ENCODE measurements at regions not wholly inside any gene's neighbourhood (a gene's known extent, or its start where the extent isn't known, plus 50 kb on each side); places are given as distances from the start of the nearest gene placed in this dataset.

DNA sequence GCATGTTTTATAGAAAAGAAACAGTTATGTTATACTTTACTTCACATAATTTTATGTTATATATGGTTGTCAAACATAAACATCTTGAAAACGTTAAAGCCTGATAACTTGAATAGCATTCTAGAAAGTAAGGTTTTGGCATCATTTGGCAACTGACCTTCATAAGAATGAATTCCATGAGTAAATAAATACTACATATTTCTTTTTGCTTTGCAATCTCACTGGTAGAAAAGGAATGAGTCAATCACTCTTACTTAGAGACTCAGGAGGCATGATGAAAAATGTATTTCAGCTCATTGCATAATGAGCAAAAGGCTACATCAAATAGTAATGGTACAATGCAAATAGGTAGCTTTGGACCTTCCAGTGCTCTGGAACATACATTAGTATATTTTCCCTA lies 1381.9 kb downstream of the EFNB2 start:
- no peak for DNase-seq

DNA sequence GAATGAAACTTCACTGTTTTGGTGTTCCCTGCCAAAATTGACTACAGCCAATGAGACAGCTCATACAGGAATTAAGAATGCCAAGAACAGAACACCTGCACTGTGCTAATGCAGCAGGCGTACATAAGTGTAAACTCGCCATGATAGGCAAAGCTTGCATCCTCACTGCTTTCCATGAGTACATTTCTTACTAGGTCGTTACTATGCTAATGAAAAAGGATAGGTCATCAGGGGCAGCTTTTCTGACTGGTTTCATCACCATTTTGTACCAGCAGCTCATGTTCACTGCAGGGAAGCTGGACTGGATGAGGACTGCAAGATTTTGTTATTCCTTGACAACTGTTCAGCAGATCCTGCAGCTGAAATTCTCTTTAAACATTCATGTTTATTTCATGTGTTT lies 1383.8 kb downstream of the EFNB2 start:
- no peak for DNase-seq

DNA sequence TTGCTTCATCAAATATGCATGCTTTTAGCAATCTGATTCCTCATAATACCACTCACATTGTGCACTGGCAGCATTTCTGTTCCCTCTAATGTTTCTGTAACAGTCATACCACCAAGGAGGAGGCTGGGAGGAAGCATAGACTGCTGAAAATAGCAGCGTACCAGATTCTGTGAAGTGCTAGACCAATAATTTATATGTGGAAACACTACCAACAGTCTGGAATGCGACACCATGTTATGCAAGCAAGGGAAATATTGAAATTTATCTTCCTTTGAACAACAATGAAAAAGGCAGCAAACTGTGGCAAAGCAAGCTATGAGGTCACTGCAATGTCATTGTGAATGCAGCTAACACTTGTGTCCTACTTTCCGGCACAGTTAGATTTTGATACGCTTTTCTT lies 1388.0 kb downstream of the EFNB2 start:
- peak; percentile 52 for DNase-seq

DNA sequence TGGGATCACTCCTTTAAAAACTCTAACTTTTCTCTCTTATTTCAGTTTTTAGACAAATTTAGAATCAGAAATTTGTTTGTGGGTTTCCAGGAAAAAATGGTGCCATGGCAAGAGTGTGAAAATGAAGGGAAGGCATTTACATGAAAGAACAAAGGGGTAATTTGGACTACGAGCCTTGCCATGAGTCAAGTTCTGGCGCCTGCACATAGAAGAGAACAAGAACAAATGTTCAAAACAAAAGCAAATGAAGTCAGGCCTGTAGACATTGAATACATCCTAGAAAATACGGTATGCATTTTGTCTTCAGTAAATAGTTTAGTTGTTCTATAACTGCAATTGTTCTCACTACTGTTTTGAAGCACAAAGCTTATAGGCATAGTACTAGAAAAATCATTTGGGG lies 1390.5 kb downstream of the EFNB2 start:
- no peak for DNase-seq

GRCh38 chr13:105144020-105144419 lies 1391.4 kb downstream of the EFNB2 start:
- no peak for DNase-seq

GRCh38 chr13:105142556-105142955 lies 1392.9 kb downstream of the EFNB2 start:
- DNase-seq = no peak

GRCh38 chr13:105139380-105140285 lies 1395.8 kb downstream of the EFNB2 start:
- DNase-seq = peak; percentile 96

- peak; percentile 57 for DNase-seq
Measured at GRCh38 chr13:105139048-105139379, 1396.4 kb downstream of the EFNB2 start.

GRCh38 chr13:105135852-105136615 lies 1399.4 kb downstream of the EFNB2 start:
- no peak for DNase-seq

DNA sequence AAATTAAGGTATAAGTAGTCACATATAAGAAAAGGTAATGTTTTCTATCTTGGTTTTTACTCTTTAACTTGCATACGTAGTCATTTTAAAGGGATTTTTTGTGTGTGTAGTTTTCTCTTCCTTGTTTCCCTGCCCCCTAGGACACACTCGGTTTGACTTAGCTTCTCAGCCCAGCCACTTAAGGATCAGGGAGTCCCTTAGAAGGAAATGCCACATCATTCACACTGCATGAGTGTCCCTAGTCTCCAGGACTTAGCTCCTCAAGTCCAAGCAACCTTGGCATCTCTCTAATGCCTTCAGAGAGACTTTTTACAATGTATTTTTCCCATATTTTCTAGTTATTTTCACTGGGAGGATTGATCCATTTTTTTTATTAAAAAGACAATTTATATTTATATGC lies 1407.7 kb downstream of the EFNB2 start:
- DNase-seq = no peak

DNA sequence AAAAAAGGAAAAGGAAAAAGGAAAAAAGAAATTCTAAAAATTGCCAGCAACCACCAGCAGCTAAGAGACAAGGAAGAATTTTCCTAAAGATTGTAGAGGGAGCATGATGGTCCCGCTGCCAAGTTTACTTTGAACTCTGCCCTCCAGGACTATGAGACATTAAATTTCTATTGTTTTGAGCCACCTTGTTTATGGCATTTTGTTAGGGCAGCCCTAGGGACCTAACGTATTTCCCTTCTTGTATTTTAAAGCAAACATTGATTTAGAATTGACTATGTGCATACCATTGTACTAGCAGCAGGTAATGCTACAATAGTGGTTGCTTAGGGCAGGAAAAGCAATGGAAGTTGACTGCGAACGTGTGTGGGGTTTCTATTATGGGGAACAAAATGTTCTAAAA lies 1414.2 kb downstream of the EFNB2 start:
- no peak for DNase-seq

DNA sequence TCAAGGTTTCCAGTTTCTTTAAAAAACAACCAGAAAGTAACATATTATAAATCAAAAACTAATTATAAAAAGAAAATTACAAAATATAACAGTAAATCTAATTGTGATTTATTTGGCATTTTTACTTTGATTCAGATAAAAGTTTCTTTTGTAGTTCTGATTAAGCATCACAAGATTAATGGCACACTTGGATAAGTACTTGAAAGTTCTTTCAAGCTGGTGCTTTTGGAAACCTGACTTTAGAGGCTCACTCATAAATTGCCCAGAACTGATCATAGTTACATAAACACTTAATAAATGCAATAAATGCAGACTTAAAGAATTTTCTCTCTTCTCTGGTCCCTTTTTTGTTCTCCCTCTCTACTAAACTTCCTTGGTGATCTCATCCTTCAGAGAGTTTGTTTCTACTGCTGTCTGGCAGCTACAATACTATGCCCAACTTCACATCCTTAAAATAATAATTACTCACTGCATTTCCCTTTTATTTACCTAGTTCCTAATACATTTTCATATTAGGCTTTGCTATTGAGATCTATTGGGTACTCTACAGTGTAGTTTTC lies 1417.0 kb downstream of the EFNB2 start:
- no peak for DNase-seq

GRCh38 chr13:105116966-105117365 lies 1418.5 kb downstream of the EFNB2 start:
- no peak for DNase-seq

- no peak for DNase-seq
Measured at GRCh38 chr13:105112561-105112960, 1422.9 kb downstream of the EFNB2 start.

DNA sequence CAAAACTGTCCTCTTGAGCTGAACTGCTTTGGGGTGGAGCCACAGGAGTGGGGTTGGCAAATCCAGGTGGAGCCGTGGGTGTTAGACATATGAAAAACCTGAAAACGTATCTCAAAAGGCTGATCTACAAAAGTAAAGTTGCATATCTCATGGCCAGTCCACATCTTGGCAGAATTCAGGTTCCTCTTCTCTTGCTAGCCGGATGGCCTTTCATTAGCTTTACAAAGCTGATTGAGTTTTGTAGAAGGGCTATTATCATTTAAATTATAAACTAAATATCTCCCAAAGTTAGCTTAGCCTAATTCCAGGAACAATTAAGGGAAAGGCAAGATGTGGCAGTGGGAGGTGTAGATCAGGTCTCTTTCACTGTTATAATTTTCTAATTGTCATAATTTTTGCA lies 1427.7 kb downstream of the EFNB2 start:
- no peak for DNase-seq

GRCh38 chr13:105105471-105105870 lies 1430.0 kb downstream of the EFNB2 start:
- no peak for DNase-seq

GRCh38 chr13:105097521-105097920 lies 1437.9 kb downstream of the EFNB2 start:
- DNase-seq = peak; percentile 8

GRCh38 chr13:105089858-105090643 lies 1445.4 kb downstream of the EFNB2 start:
- DNase-seq = no peak

DNA sequence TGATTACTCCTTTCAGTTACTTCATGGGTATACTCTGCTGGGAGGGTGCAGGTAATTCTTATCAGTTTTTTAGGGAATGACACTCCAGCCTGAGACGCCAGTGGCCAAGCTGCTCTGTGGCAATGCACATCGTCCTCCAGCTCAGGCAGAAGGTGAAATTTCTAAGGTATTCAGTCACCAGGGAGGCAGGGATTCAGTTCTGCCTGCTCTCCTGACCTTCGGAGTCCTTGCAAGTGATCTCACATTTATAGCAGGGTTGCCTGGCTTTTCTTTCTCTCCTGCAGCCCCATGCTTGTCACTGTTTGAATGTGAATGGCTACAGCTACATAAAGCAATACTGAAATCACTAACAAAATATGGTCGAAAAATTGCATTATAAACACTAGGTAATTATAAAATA lies 1447.5 kb downstream of the EFNB2 start:
- no peak for DNase-seq

DNA sequence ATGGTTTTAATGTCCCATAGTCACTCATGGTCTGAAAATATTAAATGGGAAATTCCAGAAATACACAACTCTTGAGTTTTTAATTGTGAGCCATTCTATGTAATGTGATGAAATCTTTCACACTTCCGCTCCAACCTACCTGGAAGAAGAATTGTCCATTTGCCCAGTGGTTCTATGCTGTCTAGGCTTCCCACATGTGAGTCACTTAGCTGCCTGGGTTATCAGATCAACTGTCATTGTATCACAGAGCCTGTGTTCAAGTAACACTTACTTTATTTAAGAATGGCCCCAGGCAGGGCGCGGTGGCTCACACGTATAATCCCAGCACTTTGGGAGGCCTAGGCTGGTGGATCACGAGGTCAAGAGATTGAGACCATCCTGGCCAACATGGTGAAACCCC lies 1450.5 kb downstream of the EFNB2 start:
- DNase-seq = no peak

DNA sequence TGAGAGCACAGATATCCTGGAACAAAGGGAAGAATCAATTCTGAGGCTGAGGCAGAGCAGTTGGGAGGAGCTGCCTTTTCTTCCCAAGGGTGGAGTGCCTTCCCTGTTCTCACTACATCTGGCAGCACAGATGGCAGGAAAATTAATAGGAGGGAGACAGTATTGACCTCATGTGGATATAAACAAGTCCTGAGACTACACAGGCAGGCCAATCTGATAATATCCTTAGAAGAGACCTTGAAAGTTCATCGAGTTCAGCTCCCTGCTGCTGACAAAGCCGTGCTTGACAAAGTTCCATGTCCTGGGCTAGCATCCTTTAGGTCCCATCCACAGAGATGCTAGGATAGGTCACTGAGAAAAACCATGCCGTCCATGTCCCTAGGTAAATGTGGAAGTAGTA lies 1451.5 kb downstream of the EFNB2 start:
- DNase-seq = no peak

- no peak for DNase-seq
Measured at GRCh38 chr13:105074755-105075154, 1460.7 kb downstream of the EFNB2 start.

DNA sequence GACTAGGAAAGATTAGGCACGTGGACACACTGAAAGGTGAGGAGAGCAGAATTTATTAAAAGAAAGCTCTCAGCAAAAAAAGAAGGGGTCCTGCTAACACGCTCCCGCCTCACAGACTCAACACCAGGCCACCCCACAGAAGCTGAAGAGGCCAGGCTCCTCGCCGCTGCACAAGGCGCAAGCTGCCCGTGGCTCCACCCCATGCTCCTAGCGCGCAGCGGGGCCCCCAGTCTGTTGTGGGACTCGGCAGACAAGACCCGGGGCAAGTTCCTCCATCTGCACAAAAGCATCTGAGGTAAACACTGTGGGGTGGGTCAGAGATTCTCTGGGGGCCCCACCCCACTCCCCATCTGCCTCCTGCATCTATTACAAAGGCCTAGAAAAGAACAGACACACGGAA lies 1462.4 kb downstream of the EFNB2 start:
- DNase-seq = no peak

Data from MV-4-11 (cell line).